ENCODE measurements at regions not wholly inside any gene's neighbourhood (a gene's known extent, or its start where the extent isn't known, plus 50 kb on each side); places are given as distances from the start of the nearest gene placed in this dataset.

- TF ChIP-seq SUZ12 (IDR thresholded peaks at IDR 0.05; ENCODE audit: extremely low read depth, insufficient read depth, insufficient read length) (no peak), ZNF274 (IDR thresholded peaks at IDR 0.05; ENCODE audit: low read depth, low read length) (no peak)
Measured at GRCh38 chr1:55318116-55318817, 103.1 kb upstream of the USP24 start.

All from NT2/D1 (cell line).